SK-N-SH (cell line): ENCODE measurements at regions not wholly inside any gene's neighbourhood (a gene's known extent, or its start where the extent isn't known, plus 50 kb on each side); places are given as distances from the start of the nearest gene placed in this dataset.

Source experiments
- CTCF ChIA-PET: fragments of 300-600, 350-600 bp; formaldehyde crosslinking; extraction: SDS; loops from one replicate; lab custom pipeline; 2021; lab: Yijun Ruan, JAX
- POLR2A ChIA-PET: fragments of 350-600 bp; sonication (Branson Sonifier 250); formaldehyde crosslinking; extraction: SDS; loops from one replicate; lab custom pipeline; 2020; ENCODE audit warnings: antibody characterized with exemption, inconsistent platforms; lab: Yijun Ruan, JAX
- DNase-seq: peaks from one replicate; pipeline ENCODE4 v3.0.0; 2012
- H2AFZ ChIP-seq: fragments of 200-600 bp; sonication (generic); 2 replicates; pipeline ENCODE4 v1.8.1; 2016; ENCODE audit warnings: antibody characterized with exemption, mild to moderate bottlenecking, low read depth
- H3F3A ChIP-seq: fragments of 200-600 bp; sonication (generic); replicated peaks from 2 replicates; pipeline ENCODE3; 2016; ENCODE audit warnings: antibody characterized with exemption, mild to moderate bottlenecking; ENCODE audit not compliant: insufficient read depth
- H3K27ac ChIP-seq, 2 experiments: fragments of 200-500 bp in 1 of 2; fragments of 200-600 bp in 1 of 2; sonication (Bioruptor generic) in 1 of 2; sonication (generic), shearing (Covaris generic) in 1 of 2; 2 replicates each; pipeline versions ENCODE4 v1.5.1 to v1.6.1; 2014 to 2016; ENCODE audit warnings: low read depth in 2 of 2, inconsistent platforms in 1 of 2, low read length in 1 of 2, mild to moderate bottlenecking in 1 of 2, mixed read lengths in 1 of 2
- H3K27me3 ChIP-seq: fragments of 200-600 bp; sonication (generic), shearing (Covaris generic); 2 replicates; pipeline ENCODE4 v1.6.1; 2016; ENCODE audit warnings: mixed run types; ENCODE audit not compliant: insufficient read depth
- H3K36me3 ChIP-seq, 2 experiments: fragments of 200-500 bp in 1 of 2; fragments of 200-600 bp in 1 of 2; sonication (Bioruptor generic) in 1 of 2; sonication (generic) in 1 of 2; replicated peaks in 1 of 2; 2 replicates each; pipeline versions ENCODE3 to v1.5.1; 2014 to 2016; ENCODE audit warnings: low read length in 1 of 2, mild to moderate bottlenecking in 1 of 2; ENCODE audit not compliant: insufficient read depth in 2 of 2, control insufficient read depth in 1 of 2
- H3K4me1 ChIP-seq, 2 experiments: fragments of 200-500 bp in 1 of 2; fragments of 200-600 bp in 1 of 2; sonication (Bioruptor generic) in 1 of 2; sonication (generic), shearing (Covaris generic) in 1 of 2; 2 replicates each; pipeline versions ENCODE4 v1.5.1 to v1.6.1; 2014 to 2016; ENCODE audit warnings: low read depth in 1 of 2, low read length in 1 of 2, mixed run types in 1 of 2; ENCODE audit not compliant: insufficient read depth in 2 of 2, control insufficient read depth in 1 of 2
- H3K4me2 ChIP-seq: fragments of 200-600 bp; sonication (generic), shearing (Covaris generic); 2 replicates; pipeline ENCODE4 v1.6.1; 2017; ENCODE audit warnings: mixed run types
- H3K4me3 ChIP-seq, 2 experiments: fragments of 200-500 bp in 1 of 2; fragments of 200-600 bp in 1 of 2; sonication (Bioruptor generic) in 1 of 2; sonication (generic), shearing (Covaris generic) in 1 of 2; 2 replicates each; pipeline versions ENCODE4 v1.5.1 to v1.8.1; 2014 to 2016; ENCODE audit warnings: low read depth in 2 of 2, inconsistent platforms in 1 of 2, low read length in 1 of 2, mild to moderate bottlenecking in 1 of 2, mixed read lengths in 1 of 2, moderate library complexity in 1 of 2
- H3K79me2 ChIP-seq: fragments of 200-600 bp; sonication (generic); 2 replicates; pipeline ENCODE4 v1.8.1; 2017; ENCODE audit warnings: mild to moderate bottlenecking; ENCODE audit not compliant: insufficient read depth
- H3K9ac ChIP-seq: fragments of 200-600 bp; sonication (generic); 2 replicates; pipeline ENCODE4 v1.6.1; 2017; ENCODE audit warnings: mixed run types
- H3K9me2 ChIP-seq: fragments of 200-600 bp; sonication (generic); 2 replicates; pipeline ENCODE4 v1.6.1; 2017; ENCODE audit warnings: mixed run types
- H3K9me3 ChIP-seq: fragments of 200-600 bp; sonication (generic); 2 replicates; pipeline ENCODE4 v1.6.1; 2017; ENCODE audit warnings: mixed run types, mild to moderate bottlenecking, moderate library complexity
- H4K20me1 ChIP-seq: fragments of 200-600 bp; sonication (generic); 2 replicates; pipeline ENCODE4 v1.6.1; 2017; ENCODE audit warnings: mild to moderate bottlenecking, mixed run types; ENCODE audit not compliant: insufficient read depth
- CHD2 ChIP-seq: fragments of 150-350 bp; IDR thresholded peaks from 2 replicates; pipeline ENCODE4 v1.6.1; 2018; ENCODE audit warnings: low read length; ENCODE audit not compliant: partially characterized antibody
- ELF1 ChIP-seq: IDR thresholded peaks from 2 replicates; pipeline ENCODE4 v1.4.0; 2012
- EP300 ChIP-seq, 2 experiments: IDR thresholded peaks; 2 replicates each; pipeline versions ENCODE4 v1.4.0 to v1.6.1; 2012; ENCODE audit warnings: borderline replicate concordance in 1 of 2, low read depth in 1 of 2, low read length in 1 of 2
- EZH2phosphoT487 ChIP-seq: fragments of 200-600 bp; sonication (generic); IDR thresholded peaks from 2 replicates; pipeline ENCODE4 v1.6.1; 2017; ENCODE audit warnings: low read depth, mixed run types, mild to moderate bottlenecking, antibody characterized with exemption, moderate library complexity, borderline replicate concordance
- GABPA ChIP-seq: IDR thresholded peaks from 2 replicates; pipeline ENCODE4 v1.4.0; 2012; ENCODE audit warnings: low read depth, mild to moderate bottlenecking
- IRF3 ChIP-seq: fragments of 150-350 bp; IDR thresholded peaks from 2 replicates; pipeline ENCODE4 v1.6.1; 2016; ENCODE audit warnings: mild to moderate bottlenecking, low read depth, low read length
- JUND ChIP-seq: IDR thresholded peaks from 2 replicates; pipeline ENCODE4 v1.4.0; 2012
- MAX ChIP-seq: IDR thresholded peaks from 2 replicates; pipeline ENCODE4 v1.4.0; 2012; ENCODE audit warnings: low read depth
- MEF2A ChIP-seq: IDR thresholded peaks from 2 replicates; pipeline ENCODE4 v1.4.0; 2012; ENCODE audit warnings: low read depth, borderline replicate concordance
- MXI1 ChIP-seq: IDR thresholded peaks from 2 replicates; pipeline ENCODE4 v1.6.1; 2012; ENCODE audit warnings: mild to moderate bottlenecking, low read depth, low read length, improper control_type of control experiment
- NFIC ChIP-seq: IDR thresholded peaks from 2 replicates; pipeline ENCODE4 v1.4.0; 2012; ENCODE audit warnings: borderline replicate concordance
- NRF1 ChIP-seq: IDR thresholded peaks from 2 replicates; pipeline ENCODE4 v1.6.1; 2012; ENCODE audit warnings: low read depth, mild to moderate bottlenecking, low read length
- POLR2AphosphoS5 ChIP-seq: IDR thresholded peaks from 2 replicates; pipeline ENCODE4 v1.6.1; 2012; ENCODE audit warnings: low read depth, low read length
- RCOR1 ChIP-seq: fragments of 150-350 bp; IDR thresholded peaks from 2 replicates; pipeline ENCODE4 v1.6.1; 2017; ENCODE audit warnings: antibody characterized with exemption, low read length
- REST ChIP-seq: IDR thresholded peaks from 2 replicates; pipeline ENCODE4 v1.6.1; 2012; ENCODE audit warnings: mild to moderate bottlenecking, low read depth, low read length, moderate library complexity
- SIN3A ChIP-seq: IDR thresholded peaks from 2 replicates; pipeline ENCODE4 v1.6.1; 2012; ENCODE audit warnings: low read depth, mild to moderate bottlenecking, low read length, moderate library complexity, borderline replicate concordance
- SMC3 ChIP-seq: IDR thresholded peaks from 2 replicates; pipeline ENCODE4 v1.6.1; 2012; ENCODE audit warnings: low read depth, low read length, improper control_type of control experiment
- TAF1 ChIP-seq: IDR thresholded peaks from 2 replicates; pipeline ENCODE4 v1.6.1; 2012; ENCODE audit warnings: low read depth, mild to moderate bottlenecking, low read length, moderate library complexity, borderline replicate concordance
- TEAD4 ChIP-seq: IDR thresholded peaks from 2 replicates; pipeline ENCODE4 v1.4.0; 2012; ENCODE audit warnings: mild to moderate bottlenecking, borderline replicate concordance; ENCODE audit not compliant: insufficient read depth
- USF1 ChIP-seq: IDR thresholded peaks from 2 replicates; pipeline ENCODE4 v1.4.0; 2012; ENCODE audit warnings: low read depth, borderline replicate concordance
- ZBTB33 ChIP-seq: IDR thresholded peaks from 2 replicates; pipeline ENCODE4 v1.4.0; 2012; ENCODE audit warnings: low read depth, borderline replicate concordance
- WGBS: methylation state at CpG from one replicate; pipeline ENCODE4 v1.1.6; 2017; ENCODE audit warnings: low lambda C conversion rate; 5-methylcytosine and 5-hydroxymethylcytosine counted together

GRCh38 chr2:23029951-23030350 is 355.0 kb upstream of the KLHL29 start (continued):
- TF ChIP-seq MEF2A (no peak), JUND (no peak), ZBTB33 (no peak), SMC3 (no peak), EZH2phosphoT487 (no peak), RCOR1 (no peak), NFIC (no peak), SIN3A (no peak)

GRCh38 chr2:23034996-23035395 is 350.0 kb upstream of the KLHL29 start:
- Histone ChIP-seq H2AFZ (no peak overlapping the region), H3K36me3 (no peaks in the 10 kb centered on the region), H3K27ac (no peak overlapping the region), H3K79me2 (no peaks in the 10 kb centered on the region), H3K4me3 (no peak overlapping the region), H3K4me1 (no peaks in the 10 kb centered on the region; a peak in 1 of 4 replicates), H3K9me2 (no peaks in the 10 kb centered on the region), H3K9me3 (no peaks in the 10 kb centered on the region), H3K4me2 (no peak overlapping the region), H4K20me1 (no peaks in the 10 kb centered on the region), H3F3A (no peaks in the 10 kb centered on the region), H3K9ac (no peak overlapping the region), H3K27me3 (no peaks in the 10 kb centered on the region)
- CTCF ChIA-PET = interaction anchor here (0.7 kb wide), 1 partner anchor 252 kb away, joined by 4 read pairs; no protein-coding TSS in a partner anchor
- WGBS = 43% methylated on average over 3 of the region's 3 CpGs
- TF ChIP-seq REST = no peak
- no peak for TF ChIP-seq NRF1
- TF ChIP-seq CHD2 = no peak
- no peak for TF ChIP-seq POLR2AphosphoS5
- TF ChIP-seq ELF1 = no peak
- no peak for TF ChIP-seq MXI1
- no peak for TF ChIP-seq GABPA
- TF ChIP-seq ZBTB33 = no peak
- TF ChIP-seq TEAD4 = no peak
- TF ChIP-seq IRF3 = no peak
- no peak for TF ChIP-seq SIN3A
- TF ChIP-seq TAF1 = no peak
- TF ChIP-seq EP300 (IDR thresholded peaks at IDR 0.05; ENCODE audit: borderline replicate concordance in 1 of 2, low read depth in 1 of 2, low read length in 1 of 2) = no peak
- no peak for TF ChIP-seq MEF2A
- no peak for TF ChIP-seq USF1
- no peak for TF ChIP-seq MAX
- POLR2A ChIA-PET = no interaction called here
- DNase-seq = no peak
